ENCODE measurements at regions not wholly inside any gene's neighbourhood (a gene's known extent, or its start where the extent isn't known, plus 50 kb on each side); places are given as distances from the start of the nearest gene placed in this dataset.

DNA sequence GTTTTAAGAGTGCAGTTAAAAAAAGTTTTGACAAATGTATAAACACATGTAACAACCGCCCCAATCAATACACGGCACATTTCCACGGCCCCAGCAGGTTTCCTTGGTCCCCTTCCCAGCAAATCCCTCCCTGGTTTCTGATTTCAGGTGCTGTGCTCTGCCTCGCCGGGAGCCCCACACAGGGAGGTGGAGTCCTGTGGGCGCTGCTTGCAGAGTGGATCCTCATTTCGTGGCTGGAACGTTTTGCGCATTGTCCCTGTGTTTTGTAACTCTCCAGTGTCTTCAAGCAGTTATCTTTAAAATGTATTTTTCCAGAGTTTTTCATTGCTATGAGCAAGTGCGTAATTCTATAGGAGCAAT lies 124.8 kb downstream of the GALR1 start:
- no peak for DNase-seq
- Histone ChIP-seq H3K4me1 (peaks cover 2% of the 10 kb centered on the region), H3K4me3 (no peak overlapping the region), H3K27ac (peak overlapping the region in 1 of 2 donors; percentile 64), H3K36me3 (ENCODE audit: low read depth, missing control alignments) (no peaks in the 10 kb centered on the region), H3K9me3 (no peaks in the 10 kb centered on the region), H3K27me3 (no peaks in the 10 kb centered on the region)
- no peak for TF ChIP-seq POLR2A (IDR thresholded peaks at IDR 0.05)
- TF ChIP-seq CTCF (IDR thresholded peaks at IDR 0.05), result no peak
- WGBS, 2 donors, result 48 to 55% methylated on average over 10 of the region's 10 CpGs
- intact Hi-C loops (cut with DNase I; ENCODE audit: low total_unique reads), result no loop called here

- H3K27ac ChIP-seq, result no peak overlapping the region
- H3K36me3 ChIP-seq (ENCODE audit: low read depth, missing control alignments), result no peaks in the 10 kb centered on the region
- peaks cover 2% of the 10 kb centered on the region for H3K4me1 ChIP-seq
- WGBS, 2 donors, result 77% methylated on average over 29 of the region's 29 CpGs
- H3K27me3 ChIP-seq, result no peaks in the 10 kb centered on the region
- intact Hi-C loops (cut with DNase I; ENCODE audit: low total_unique reads), result no loop called here
- peak; percentile 42 for DNase-seq
- no peak overlapping the region for H3K4me3 ChIP-seq
- no peaks in the 10 kb centered on the region for H3K9me3 ChIP-seq
- TF ChIP-seq CTCF (IDR thresholded peaks at IDR 0.05) (no peak), POLR2A (IDR thresholded peaks at IDR 0.05) (no peak)
These were observed 126.5 kb downstream of the GALR1 start for GRCh38 chr18:77376043-77376732.

DNA sequence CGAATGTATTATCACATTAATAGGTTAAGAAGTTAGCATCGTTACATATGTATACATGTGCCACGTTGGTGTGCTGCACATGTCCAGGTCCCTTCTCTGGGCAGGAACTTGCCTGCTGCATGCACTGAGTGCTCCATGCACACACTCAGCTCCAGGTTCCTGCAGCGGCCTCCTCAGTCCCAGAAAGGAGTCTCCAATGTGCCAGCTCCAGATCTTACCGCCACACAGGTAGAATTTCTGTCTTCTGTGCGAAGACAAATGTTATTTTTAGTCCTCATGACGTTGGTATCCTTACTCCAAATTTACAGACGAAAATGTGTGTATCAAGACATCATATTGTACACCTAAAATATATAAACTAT lies 127.1 kb downstream of the GALR1 start:
- H3K27me3 ChIP-seq, result no peaks in the 10 kb centered on the region
- no peaks in the 10 kb centered on the region for H3K36me3 ChIP-seq (ENCODE audit: low read depth, missing control alignments)
- TF ChIP-seq POLR2A (IDR thresholded peaks at IDR 0.05), result no peak
- TF ChIP-seq CTCF (IDR thresholded peaks at IDR 0.05), result no peak
- no peak for DNase-seq
- intact Hi-C loops (cut with DNase I; ENCODE audit: low total_unique reads), result no loop called here
- no peaks in the 10 kb centered on the region for H3K9me3 ChIP-seq
- H3K4me1 ChIP-seq, result peaks cover 2% of the 10 kb centered on the region
- no peak overlapping the region for H3K27ac ChIP-seq
- H3K4me3 ChIP-seq, result no peak overlapping the region
- 53 to 63% methylated on average over 8 of the region's 8 CpGs for WGBS, 2 donors

GRCh38 chr18:77377813-77378212 lies 128.2 kb downstream of the GALR1 start:
- Histone ChIP-seq H3K36me3 (ENCODE audit: low read depth, missing control alignments) (no peaks in the 10 kb centered on the region), H3K4me3 (no peak overlapping the region), H3K27ac (no peak overlapping the region), H3K27me3 (no peaks in the 10 kb centered on the region), H3K4me1 (peaks cover 2% of the 10 kb centered on the region), H3K9me3 (no peaks in the 10 kb centered on the region)
- 93 to 94% methylated on average over 5 to 6 of the region's 6 CpGs for WGBS, 2 donors
- DNase-seq, result no peak
- intact Hi-C loops (cut with DNase I; ENCODE audit: low total_unique reads), result no loop called here
- TF ChIP-seq CTCF (IDR thresholded peaks at IDR 0.05), result no peak
- no peak for TF ChIP-seq POLR2A (IDR thresholded peaks at IDR 0.05)

DNA sequence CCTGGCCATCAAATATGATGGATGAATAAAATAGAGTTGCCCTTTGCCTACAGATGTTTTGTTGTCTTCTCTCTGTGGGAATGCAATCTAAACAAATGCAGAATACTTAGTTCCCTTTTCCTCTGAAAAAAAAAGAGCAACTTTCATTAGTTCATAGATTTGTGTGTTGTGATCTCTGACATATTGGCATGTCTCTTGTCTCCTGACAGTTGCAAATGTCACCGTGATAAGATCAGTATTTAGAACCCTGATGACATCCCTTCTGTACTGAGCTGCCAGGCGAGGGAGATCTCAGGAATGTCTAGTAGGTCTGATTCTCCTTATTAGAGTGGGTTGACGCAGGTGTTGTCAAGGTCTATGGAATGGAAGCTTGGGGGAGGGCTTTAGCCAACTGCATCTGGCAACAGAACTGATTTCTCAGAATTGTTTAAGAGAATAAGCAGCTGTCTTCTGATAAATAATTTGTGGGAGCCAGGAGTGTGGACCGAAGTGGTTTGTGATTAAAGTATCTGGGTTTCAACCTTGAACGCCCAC lies 130.4 kb downstream of the GALR1 start:
- H3K36me3 ChIP-seq (ENCODE audit: low read depth, missing control alignments), result no peaks in the 10 kb centered on the region
- no peaks in the 10 kb centered on the region for H3K27me3 ChIP-seq
- no peaks in the 10 kb centered on the region for H3K4me1 ChIP-seq
- intact Hi-C loops (cut with DNase I; ENCODE audit: low total_unique reads), result no loop called here
- 47 to 56% methylated on average over 5 of the region's 5 CpGs for WGBS, 2 donors
- no peaks in the 10 kb centered on the region for H3K9me3 ChIP-seq
- no peak for DNase-seq
- no peak overlapping the region for H3K4me3 ChIP-seq
- no peak overlapping the region for H3K27ac ChIP-seq
- TF ChIP-seq CTCF (IDR thresholded peaks at IDR 0.05), result no peak
- TF ChIP-seq POLR2A (IDR thresholded peaks at IDR 0.05), result no peak
